ENCODE measurements at regions not wholly inside any gene's neighbourhood (a gene's known extent, or its start where the extent isn't known, plus 50 kb on each side); places are given as distances from the start of the nearest gene placed in this dataset.
A peak's percentile ranks its signal among the peaks of the same experiment; 100 is the strongest.

- DNase-seq (ENCODE audit: low read depth in 1 of 2, low spot score in 1 of 2) = no peak
- in situ Hi-C loops (cut with HindIII; ENCODE audit: low pct_unique_long_range_greater_than_20kb, low sequenced_read_pairs) = no loop called here
- TF ChIP-seq JUND (IDR thresholded peaks at IDR 0.05; ENCODE audit: low read depth) = no peak
These were observed 76.8 kb upstream of the LRIG1 start for GRCh38 chr3:66577426-66578203.

GRCh38 chr3:66581256-66581655 is 80.4 kb upstream of the LRIG1 start:
- no peak for DNase-seq (ENCODE audit: low read depth in 1 of 2, low spot score in 1 of 2)
- in situ Hi-C loops (cut with HindIII; ENCODE audit: low pct_unique_long_range_greater_than_20kb, low sequenced_read_pairs) = no loop called here

GRCh38 chr3:66582721-66583423 is 82.0 kb upstream of the LRIG1 start:
- in situ Hi-C loops (cut with HindIII; ENCODE audit: low pct_unique_long_range_greater_than_20kb, low sequenced_read_pairs) = no loop called here
- TF ChIP-seq JUND (IDR thresholded peaks at IDR 0.05; ENCODE audit: low read depth) = no peak
- DNase-seq (ENCODE audit: low read depth in 1 of 2, low spot score in 1 of 2) = no peak

More at GRCh38 chr3:66581256-66581655, 80.4 kb upstream of the LRIG1 start:
- no peak for TF ChIP-seq JUND (IDR thresholded peaks at IDR 0.05; ENCODE audit: low read depth)

GRCh38 chr3:66583424-66584040 is 82.7 kb upstream of the LRIG1 start:
- no peak for TF ChIP-seq JUND (IDR thresholded peaks at IDR 0.05; ENCODE audit: low read depth)
- in situ Hi-C loops (cut with HindIII; ENCODE audit: low pct_unique_long_range_greater_than_20kb, low sequenced_read_pairs) = no loop called here
- DNase-seq (ENCODE audit: low read depth in 1 of 2, low spot score in 1 of 2) = no peak

GRCh38 chr3:66585520-66586095 is 84.8 kb upstream of the LRIG1 start:
- no peak for DNase-seq (ENCODE audit: low read depth in 1 of 2, low spot score in 1 of 2)
- no peak for TF ChIP-seq JUND (IDR thresholded peaks at IDR 0.05; ENCODE audit: low read depth)
- in situ Hi-C loops (cut with HindIII; ENCODE audit: low pct_unique_long_range_greater_than_20kb, low sequenced_read_pairs) = no loop called here

GRCh38 chr3:66586853-66587252 is 86.0 kb upstream of the LRIG1 start:
- no peak for DNase-seq (ENCODE audit: low read depth in 1 of 2, low spot score in 1 of 2)
- no peak for TF ChIP-seq JUND (IDR thresholded peaks at IDR 0.05; ENCODE audit: low read depth)
- in situ Hi-C loops (cut with HindIII; ENCODE audit: low pct_unique_long_range_greater_than_20kb, low sequenced_read_pairs) = no loop called here

GRCh38 chr3:66588340-66588847 is 87.6 kb upstream of the LRIG1 start:
- peak in 1 of 2 experiments; percentile 27 for DNase-seq (ENCODE audit: low read depth in 1 of 2, low spot score in 1 of 2)
- in situ Hi-C loops (cut with HindIII; ENCODE audit: low pct_unique_long_range_greater_than_20kb, low sequenced_read_pairs) = no loop called here
- TF ChIP-seq JUND (IDR thresholded peaks at IDR 0.05; ENCODE audit: low read depth) = no peak

- in situ Hi-C loops (cut with HindIII; ENCODE audit: low pct_unique_long_range_greater_than_20kb, low sequenced_read_pairs) = no loop called here
These were observed 91.4 kb upstream of the LRIG1 start for GRCh38 chr3:66592016-66592761.

GRCh38 chr3:66592927-66593625 is 92.3 kb upstream of the LRIG1 start:
- no peak for DNase-seq (ENCODE audit: low read depth in 1 of 2, low spot score in 1 of 2)
- in situ Hi-C loops (cut with HindIII; ENCODE audit: low pct_unique_long_range_greater_than_20kb, low sequenced_read_pairs) = no loop called here
- TF ChIP-seq JUND (IDR thresholded peaks at IDR 0.05; ENCODE audit: low read depth) = no peak

More at GRCh38 chr3:66592016-66592761, 91.4 kb upstream of the LRIG1 start:
- DNase-seq (ENCODE audit: low read depth in 1 of 2, low spot score in 1 of 2) = no peak
- no peak for TF ChIP-seq JUND (IDR thresholded peaks at IDR 0.05; ENCODE audit: low read depth)

GRCh38 chr3:66593978-66594377 is 93.2 kb upstream of the LRIG1 start:
- peak; percentile 24 to 84 for DNase-seq (ENCODE audit: low read depth in 1 of 2, low spot score in 1 of 2)
- peak; percentile 78 for TF ChIP-seq JUND (IDR thresholded peaks at IDR 0.05; ENCODE audit: low read depth)
- in situ Hi-C loops (cut with HindIII; ENCODE audit: low pct_unique_long_range_greater_than_20kb, low sequenced_read_pairs) = no loop called here

GRCh38 chr3:66597308-66597863 is 96.6 kb upstream of the LRIG1 start:
- no peak for TF ChIP-seq JUND (IDR thresholded peaks at IDR 0.05; ENCODE audit: low read depth)
- no peak for DNase-seq (ENCODE audit: low read depth in 1 of 2, low spot score in 1 of 2)
- in situ Hi-C loops (cut with HindIII; ENCODE audit: low pct_unique_long_range_greater_than_20kb, low sequenced_read_pairs) = no loop called here

Data from T47D (cell line).